ENCODE measurements at regions not wholly inside any gene's neighbourhood (a gene's known extent, or its start where the extent isn't known, plus 50 kb on each side); places are given as distances from the start of the nearest gene placed in this dataset.

DNA sequence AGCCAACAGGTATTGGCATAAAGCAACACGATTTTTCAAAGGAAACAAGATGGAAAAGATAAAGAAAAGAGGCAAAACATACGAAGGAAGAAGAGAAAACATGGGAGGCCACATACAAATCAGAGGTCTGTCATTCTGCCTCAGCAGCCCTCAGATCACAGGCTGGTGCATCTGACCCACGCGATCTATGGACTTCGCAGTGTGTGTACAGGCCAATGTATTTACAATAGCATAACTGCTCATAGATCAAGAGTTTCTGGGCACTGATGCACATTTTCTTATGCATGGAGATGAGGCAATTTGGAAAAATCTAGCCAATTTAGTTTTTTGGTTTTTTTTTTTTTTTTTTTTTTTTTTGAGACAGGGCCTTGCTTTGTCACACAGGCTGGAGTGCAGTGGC lies 245.4 kb downstream of the DUSP6 start:
- no peak overlapping the region for H3K4me3 Mint-ChIP-seq
- no peaks in the 10 kb centered on the region for H3K9me3 Mint-ChIP-seq

DNA sequence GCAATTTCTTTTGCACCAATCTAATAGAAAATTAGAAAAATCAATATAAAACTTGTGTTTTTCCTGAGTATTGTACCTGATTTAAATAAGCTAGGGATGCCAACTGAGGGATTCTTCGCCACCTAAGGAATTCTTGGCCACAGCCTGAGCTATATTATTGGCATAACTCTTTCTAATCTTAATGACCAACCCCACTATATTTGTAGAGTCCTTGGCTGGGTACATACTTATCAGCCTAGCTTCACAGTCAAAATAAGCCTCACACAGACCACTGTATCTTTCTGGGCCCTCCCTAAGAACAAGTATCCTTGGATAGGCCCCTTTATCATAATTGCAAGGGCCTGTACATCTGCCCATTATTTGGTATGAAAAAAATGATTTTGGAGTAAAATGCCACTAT lies 247.1 kb downstream of the DUSP6 start:
- H3K27me3 Mint-ChIP-seq: peaks cover 7% of the 10 kb centered on the region
- H3K27ac Mint-ChIP-seq: no peak overlapping the region
- no peaks in the 10 kb centered on the region for H3K9me3 Mint-ChIP-seq
- H3K4me3 Mint-ChIP-seq: no peak overlapping the region
- DNase-seq: no peak
- no peaks in the 10 kb centered on the region for H3K4me1 Mint-ChIP-seq
- no peaks in the 10 kb centered on the region for H3K36me3 Mint-ChIP-seq

More for the DNA sequence above, 245.4 kb downstream of the DUSP6 start:
- Mint-ChIP-seq H3K4me1 (no peaks in the 10 kb centered on the region), H3K36me3 (no peaks in the 10 kb centered on the region), H3K27me3 (no peaks in the 10 kb centered on the region), H3K27ac (no peak overlapping the region)
- DNase-seq: no peak

DNA sequence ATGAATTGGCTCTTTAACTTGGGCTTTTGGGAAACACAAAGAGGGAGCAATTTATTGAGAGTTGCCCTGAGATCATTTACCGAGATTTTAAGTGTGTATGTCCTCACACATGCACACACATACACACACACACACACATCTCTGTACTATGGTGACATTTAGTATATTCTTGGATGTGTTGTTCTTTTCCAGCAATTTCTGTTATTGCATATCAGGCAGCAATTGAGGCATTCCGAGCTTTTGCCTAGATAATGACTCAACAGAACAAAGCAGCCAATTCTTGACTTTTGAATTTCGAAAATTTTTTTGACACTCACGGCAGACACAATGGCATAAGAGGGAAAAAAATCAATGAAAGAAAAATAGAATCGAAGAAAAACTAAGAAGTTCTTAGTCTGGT lies 248.5 kb downstream of the DUSP6 start:
- H3K4me3 Mint-ChIP-seq: no peak overlapping the region
- no peaks in the 10 kb centered on the region for H3K4me1 Mint-ChIP-seq
- H3K27me3 Mint-ChIP-seq: peaks cover 7% of the 10 kb centered on the region
- DNase-seq: no peak
- no peak overlapping the region for H3K27ac Mint-ChIP-seq
- no peaks in the 10 kb centered on the region for H3K9me3 Mint-ChIP-seq
- H3K36me3 Mint-ChIP-seq: no peaks in the 10 kb centered on the region

DNA sequence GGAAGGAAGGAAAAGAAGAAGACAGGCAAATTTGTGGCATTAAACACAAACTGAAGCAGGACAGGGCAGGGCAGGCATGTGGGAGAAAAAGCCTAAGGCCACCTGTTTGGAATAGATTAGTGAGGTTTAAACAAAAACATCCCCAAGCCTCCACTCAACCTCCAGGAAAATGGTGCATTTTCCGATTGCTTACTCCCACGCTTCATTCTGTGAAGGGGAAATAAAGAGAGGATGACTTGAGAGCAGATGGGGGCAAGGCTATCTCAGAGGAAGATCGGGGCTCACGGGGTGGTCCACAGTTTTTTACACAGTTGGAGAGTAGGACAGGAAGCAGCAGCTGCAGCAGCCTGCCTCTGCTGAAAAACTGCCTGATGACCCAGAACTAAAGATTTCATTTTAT lies 250.9 kb downstream of the DUSP6 start:
- H3K36me3 Mint-ChIP-seq: no peaks in the 10 kb centered on the region
- no peak overlapping the region for H3K27ac Mint-ChIP-seq
- no peak for DNase-seq
- peaks cover 7% of the 10 kb centered on the region for H3K27me3 Mint-ChIP-seq
- no peaks in the 10 kb centered on the region for H3K9me3 Mint-ChIP-seq
- no peaks in the 10 kb centered on the region for H3K4me1 Mint-ChIP-seq
- H3K4me3 Mint-ChIP-seq: no peak overlapping the region

DNA sequence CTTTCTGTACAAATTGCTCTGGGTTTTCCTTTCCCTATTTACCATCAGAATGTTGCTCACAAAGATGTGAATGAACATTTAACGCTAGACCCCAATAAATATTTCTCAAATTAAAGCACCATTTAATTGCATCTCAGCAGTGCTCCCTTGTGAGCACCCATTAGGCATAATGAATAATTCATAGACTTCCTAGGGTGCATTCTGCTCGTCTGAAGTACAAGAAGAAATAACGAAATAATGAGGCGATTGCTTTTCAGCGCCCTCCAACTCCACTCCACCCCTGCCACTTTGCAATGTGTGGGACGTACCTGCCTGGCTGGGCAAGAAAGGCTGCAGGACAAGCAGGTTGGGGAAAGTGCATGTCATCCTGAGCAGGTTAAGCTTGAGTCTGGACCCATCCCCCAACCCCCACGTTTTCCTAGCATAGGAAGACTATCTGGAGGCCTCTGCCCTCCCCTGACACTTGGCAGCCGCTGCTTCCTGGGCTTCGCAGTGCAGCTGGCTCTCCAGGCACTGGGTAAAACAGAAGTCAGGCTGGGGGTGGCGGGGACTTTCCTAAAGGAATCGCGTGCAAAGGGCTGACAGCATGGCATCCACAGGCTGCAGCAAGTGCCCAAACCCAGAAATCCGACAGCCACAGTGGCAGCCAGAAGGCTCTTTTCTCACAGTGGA lies 253.7 kb downstream of the DUSP6 start:
- Mint-ChIP-seq H3K27me3 (peaks cover 7% of the 10 kb centered on the region), H3K36me3 (no peaks in the 10 kb centered on the region), H3K4me1 (no peaks in the 10 kb centered on the region), H3K27ac (no peak overlapping the region), H3K9me3 (no peaks in the 10 kb centered on the region), H3K4me3 (no peak overlapping the region)
- no peak for DNase-seq

DNA sequence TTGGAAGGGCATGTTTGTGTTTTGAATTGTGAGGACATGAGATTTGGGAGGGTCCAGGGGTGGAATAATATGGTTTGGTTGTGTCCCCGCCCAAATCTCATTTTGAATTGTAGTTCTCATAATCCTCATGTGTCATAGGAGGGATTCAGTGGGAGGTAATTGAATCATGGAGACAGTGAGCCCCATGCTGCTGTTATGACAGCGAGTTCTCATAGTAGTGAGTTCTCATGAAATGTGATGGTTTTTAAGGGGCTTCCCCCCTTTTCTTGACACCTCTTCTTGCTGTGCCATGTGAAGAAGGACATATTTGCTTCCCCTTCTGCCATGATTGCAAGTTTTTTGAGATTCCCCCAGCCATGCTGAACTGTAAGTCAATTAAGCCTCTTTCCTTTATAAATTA lies 260.0 kb downstream of the DUSP6 start:
- peaks cover 2% of the 10 kb centered on the region for H3K4me1 Mint-ChIP-seq
- DNase-seq: no peak
- no peak overlapping the region for H3K4me3 Mint-ChIP-seq
- H3K9me3 Mint-ChIP-seq: peaks cover 7% of the 10 kb centered on the region
- H3K27me3 Mint-ChIP-seq: peaks cover 7% of the 10 kb centered on the region
- no peak overlapping the region for H3K27ac Mint-ChIP-seq
- H3K36me3 Mint-ChIP-seq: peaks cover 8% of the 10 kb centered on the region

DNA sequence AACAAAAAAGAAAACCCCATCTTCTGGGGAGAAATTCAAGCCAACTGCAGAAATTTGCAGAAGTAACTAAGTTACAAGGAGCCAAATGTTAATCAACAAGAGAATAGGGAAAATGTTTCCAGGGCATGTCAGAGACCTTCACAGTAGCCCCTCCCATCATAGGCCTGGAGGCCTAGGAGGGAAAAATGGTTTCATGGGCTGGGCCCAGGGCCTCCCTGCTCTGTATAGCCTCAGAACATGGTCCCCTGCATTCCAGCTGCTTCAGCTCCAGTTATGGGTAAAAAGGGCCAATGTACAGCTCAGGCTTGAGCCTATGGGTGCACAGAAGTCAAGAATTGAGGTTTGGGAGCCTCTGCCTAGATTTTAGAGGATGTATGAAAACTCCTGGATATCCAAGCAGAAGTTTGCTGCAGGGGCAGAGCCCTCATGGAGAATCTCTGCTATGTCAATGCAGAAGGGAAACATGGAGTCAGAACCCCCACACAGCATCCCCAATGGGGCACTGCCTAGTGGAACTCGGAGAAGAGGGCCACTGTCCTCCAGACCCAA lies 260.9 kb downstream of the DUSP6 start:
- no peak for DNase-seq
- no peak overlapping the region for H3K27ac Mint-ChIP-seq
- peaks cover 9% of the 10 kb centered on the region for H3K27me3 Mint-ChIP-seq
- peaks cover 7% of the 10 kb centered on the region for H3K9me3 Mint-ChIP-seq
- peaks cover 8% of the 10 kb centered on the region for H3K36me3 Mint-ChIP-seq
- H3K4me3 Mint-ChIP-seq: no peak overlapping the region
- peaks cover 2% of the 10 kb centered on the region for H3K4me1 Mint-ChIP-seq

DNA sequence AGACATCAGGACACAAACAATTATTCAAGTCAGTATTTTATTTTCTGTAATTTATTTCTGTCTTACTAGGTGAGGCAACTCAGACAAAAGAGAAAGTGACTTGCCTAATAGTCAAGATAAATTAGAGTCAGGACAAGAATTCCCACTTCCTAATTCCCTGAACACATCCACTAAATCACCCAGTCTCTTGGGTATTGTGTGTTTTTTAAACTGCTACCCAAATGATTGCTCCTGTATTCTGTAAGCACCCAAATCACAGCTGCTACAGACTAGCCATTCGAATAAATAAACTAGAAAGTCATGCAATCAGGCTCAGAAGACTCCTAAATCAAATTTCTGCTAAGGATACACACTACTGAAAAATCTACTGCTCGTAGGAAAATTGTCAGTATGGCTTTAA lies 263.0 kb downstream of the DUSP6 start:
- Mint-ChIP-seq H3K36me3 (peaks cover 10% of the 10 kb centered on the region), H3K4me3 (no peak overlapping the region), H3K27me3 (peaks cover 16% of the 10 kb centered on the region), H3K4me1 (peaks cover 2% of the 10 kb centered on the region), H3K9me3 (peaks cover 7% of the 10 kb centered on the region), H3K27ac (no peak overlapping the region)
- no peak for DNase-seq

DNA sequence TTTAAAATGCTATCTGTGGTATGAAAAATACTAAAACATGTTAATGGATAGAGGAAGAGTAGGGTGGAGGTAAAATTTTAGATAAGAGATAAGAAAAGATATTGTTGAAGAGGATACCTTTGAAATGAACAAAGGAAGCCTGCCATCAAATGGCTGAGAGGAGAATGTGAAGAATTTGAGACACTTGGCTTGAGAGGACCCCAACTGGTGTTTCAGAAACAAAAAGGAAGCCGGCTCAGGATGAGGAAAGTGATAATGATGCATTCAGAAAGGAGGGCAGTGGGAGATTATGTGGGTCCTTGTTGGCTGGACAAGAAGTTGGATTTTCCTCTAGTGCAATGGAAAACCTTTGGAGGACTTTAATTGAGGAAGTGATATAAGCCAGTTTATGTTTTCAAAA lies 264.4 kb downstream of the DUSP6 start:
- Mint-ChIP-seq H3K27me3 (peaks cover 17% of the 10 kb centered on the region), H3K4me1 (peaks cover 2% of the 10 kb centered on the region), H3K9me3 (peaks cover 7% of the 10 kb centered on the region), H3K4me3 (no peak overlapping the region), H3K27ac (no peak overlapping the region), H3K36me3 (peaks cover 9% of the 10 kb centered on the region)
- DNase-seq: no peak

DNA sequence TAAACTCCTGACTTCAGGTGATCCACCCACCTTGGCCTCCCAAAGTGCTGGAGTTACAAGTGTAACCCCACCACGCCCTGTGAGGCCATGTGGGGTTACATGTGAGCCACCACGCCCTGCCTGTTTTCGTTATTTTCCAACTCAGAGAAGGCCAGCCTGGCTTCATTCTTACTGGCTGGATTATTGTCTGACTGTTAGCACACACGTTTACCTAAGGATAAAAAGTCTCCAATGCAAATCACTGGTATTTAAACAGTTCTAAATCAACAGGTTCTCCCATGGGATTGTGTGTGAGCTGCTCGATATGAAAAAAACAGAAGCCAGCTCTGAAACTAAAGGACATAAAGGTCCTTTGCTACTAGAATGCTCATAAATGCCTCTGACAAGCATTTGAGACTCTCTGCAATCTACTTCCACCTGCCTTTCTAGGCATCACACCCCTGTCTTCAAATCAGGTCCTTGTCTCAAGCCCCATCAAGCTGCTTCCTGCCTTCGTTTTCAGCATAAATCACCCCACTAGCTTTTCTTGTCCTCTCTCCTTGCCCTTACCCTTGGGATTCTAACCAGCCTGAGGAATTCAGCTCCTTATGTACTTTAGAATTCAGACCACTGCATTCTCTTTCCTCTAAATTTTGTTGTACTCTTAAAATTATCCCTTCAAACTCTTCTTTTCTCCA lies 265.0 kb downstream of the DUSP6 start:
- Mint-ChIP-seq H3K27ac (no peak overlapping the region), H3K4me3 (no peak overlapping the region), H3K9me3 (peaks cover 7% of the 10 kb centered on the region), H3K4me1 (no peaks in the 10 kb centered on the region), H3K27me3 (peaks cover 16% of the 10 kb centered on the region), H3K36me3 (peaks cover 8% of the 10 kb centered on the region)
- no peak for DNase-seq

DNA sequence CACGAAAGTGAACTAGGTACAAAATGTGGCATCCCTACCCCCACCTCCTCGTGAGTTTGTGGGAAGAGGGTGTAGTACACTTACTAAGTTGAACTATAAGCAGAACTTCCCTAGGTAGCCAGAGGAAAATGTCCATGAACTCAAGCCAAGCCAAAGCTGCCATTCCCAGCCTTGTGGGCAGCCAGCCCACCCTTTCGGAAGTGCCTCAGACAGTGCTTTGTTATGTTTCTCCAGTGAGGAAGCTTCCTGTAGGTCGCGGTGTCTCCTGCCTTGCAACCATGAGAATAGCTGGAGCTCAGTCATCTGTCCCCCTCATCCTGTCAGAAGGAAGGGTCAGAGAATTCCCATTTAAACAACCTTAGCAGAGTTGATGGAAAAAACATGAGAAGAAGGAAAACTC lies 266.9 kb downstream of the DUSP6 start:
- H3K4me1 Mint-ChIP-seq: no peaks in the 10 kb centered on the region
- no peak overlapping the region for H3K4me3 Mint-ChIP-seq
- peaks cover 18% of the 10 kb centered on the region for H3K27me3 Mint-ChIP-seq
- peaks cover 1% of the 10 kb centered on the region for H3K36me3 Mint-ChIP-seq
- no peaks in the 10 kb centered on the region for H3K9me3 Mint-ChIP-seq
- H3K27ac Mint-ChIP-seq: no peak overlapping the region
- DNase-seq: no peak

DNA sequence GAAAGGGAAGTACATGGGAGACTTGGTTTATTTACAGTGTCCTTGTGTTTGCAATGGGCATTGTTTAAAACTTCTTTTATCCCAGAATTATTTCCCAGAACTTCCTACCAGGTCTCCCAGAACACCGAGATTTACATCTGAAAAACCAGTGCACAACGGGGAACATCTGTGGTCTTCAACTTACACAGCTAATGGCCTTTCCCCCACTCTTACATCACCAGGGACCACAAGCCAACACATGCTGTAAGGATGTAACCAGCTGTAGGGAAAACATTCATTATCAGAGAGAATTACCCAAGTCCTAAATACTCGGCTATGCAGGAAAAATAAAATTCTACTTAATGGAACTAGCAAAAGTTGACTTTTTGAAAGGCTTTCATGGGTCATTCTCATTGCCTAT lies 267.6 kb downstream of the DUSP6 start:
- Mint-ChIP-seq H3K4me3 (no peak overlapping the region), H3K36me3 (peaks cover 1% of the 10 kb centered on the region), H3K9me3 (no peaks in the 10 kb centered on the region), H3K4me1 (no peaks in the 10 kb centered on the region), H3K27ac (no peak overlapping the region), H3K27me3 (peaks cover 18% of the 10 kb centered on the region)
- no peak for DNase-seq

DNA sequence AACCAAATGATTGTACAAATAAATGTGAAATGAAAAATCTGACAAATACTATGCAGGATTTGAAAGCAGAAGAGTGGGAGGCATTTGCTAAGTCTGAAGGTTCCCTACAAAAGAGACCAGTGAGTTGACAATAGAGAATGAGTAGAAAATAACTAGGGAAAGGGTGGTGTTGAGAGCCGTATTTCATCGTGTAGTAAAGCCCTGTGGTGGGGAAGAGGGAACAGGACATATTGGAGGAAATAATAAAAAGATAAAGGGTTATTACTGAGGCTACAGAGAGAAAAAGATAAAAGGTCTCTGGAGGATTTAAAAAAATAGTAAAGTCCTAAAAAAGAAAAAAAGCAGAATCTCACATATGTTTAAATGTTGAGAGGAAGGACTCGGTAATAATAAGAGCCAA lies 268.8 kb downstream of the DUSP6 start:
- no peak for DNase-seq
- H3K36me3 Mint-ChIP-seq: peaks cover 1% of the 10 kb centered on the region
- H3K4me1 Mint-ChIP-seq: no peaks in the 10 kb centered on the region
- no peak overlapping the region for H3K4me3 Mint-ChIP-seq
- no peaks in the 10 kb centered on the region for H3K9me3 Mint-ChIP-seq
- H3K27ac Mint-ChIP-seq: no peak overlapping the region
- peaks cover 18% of the 10 kb centered on the region for H3K27me3 Mint-ChIP-seq

DNA sequence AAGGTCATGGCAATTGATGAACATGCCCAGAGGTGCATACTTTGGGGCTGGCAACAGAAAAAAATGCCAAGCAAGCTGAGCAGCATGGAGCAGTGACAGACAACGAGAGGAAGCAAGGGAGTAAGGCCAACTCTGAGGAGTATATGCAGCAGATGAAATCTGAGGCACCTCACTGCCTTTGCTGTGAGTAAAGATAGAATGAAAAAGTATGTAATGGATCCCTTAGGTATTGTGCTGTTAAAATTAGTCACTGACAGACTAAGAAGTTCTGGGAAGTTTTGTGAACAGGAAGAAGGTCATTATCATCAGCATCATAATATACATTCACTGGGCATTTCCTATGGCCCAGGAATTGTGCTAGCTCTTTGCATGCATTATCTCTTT lies 269.9 kb downstream of the DUSP6 start:
- peaks cover 18% of the 10 kb centered on the region for H3K27me3 Mint-ChIP-seq
- DNase-seq: no peak
- no peaks in the 10 kb centered on the region for H3K9me3 Mint-ChIP-seq
- no peak overlapping the region for H3K4me3 Mint-ChIP-seq
- no peak overlapping the region for H3K27ac Mint-ChIP-seq
- peaks cover 1% of the 10 kb centered on the region for H3K36me3 Mint-ChIP-seq
- no peaks in the 10 kb centered on the region for H3K4me1 Mint-ChIP-seq

DNA sequence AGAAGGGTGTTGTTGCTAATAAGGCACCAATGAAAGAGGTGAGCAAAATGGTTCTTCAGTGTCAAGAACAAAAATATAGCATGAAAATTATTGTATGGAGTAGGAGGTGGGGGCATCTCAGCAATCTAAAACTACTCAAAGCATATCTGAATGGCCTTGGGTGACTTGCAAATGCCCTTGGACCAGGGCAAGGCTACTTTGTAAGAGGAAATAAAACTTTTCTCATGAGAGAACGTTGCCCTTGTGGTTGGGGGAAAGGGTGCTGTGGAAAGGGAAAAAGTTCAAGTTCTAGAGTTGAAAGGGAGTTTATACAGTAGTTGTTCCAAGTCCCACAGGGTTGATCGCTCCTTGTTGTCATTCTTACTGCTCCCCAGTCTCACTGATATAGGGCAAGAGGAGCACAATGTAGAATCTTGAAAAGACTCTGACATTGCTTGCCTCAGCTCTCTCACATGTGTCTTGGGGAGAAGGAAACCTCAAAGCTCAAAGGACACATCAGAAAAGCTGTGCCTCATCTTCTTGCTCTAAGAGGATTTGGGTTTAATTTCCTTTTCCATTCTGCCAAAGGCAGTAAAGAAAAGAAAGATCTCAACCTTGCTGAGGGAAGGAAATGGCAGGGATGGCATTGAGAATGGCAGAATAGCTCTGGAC lies 270.5 kb downstream of the DUSP6 start:
- Mint-ChIP-seq H3K4me1 (no peaks in the 10 kb centered on the region), H3K9me3 (no peaks in the 10 kb centered on the region), H3K36me3 (peaks cover 1% of the 10 kb centered on the region), H3K27ac (no peak overlapping the region), H3K4me3 (no peak overlapping the region), H3K27me3 (peaks cover 18% of the 10 kb centered on the region)
- DNase-seq: no peak
